Neural progenitor cell (in vitro differentiated cells): ENCODE measurements at regions not wholly inside any gene's neighbourhood (a gene's known extent, or its start where the extent isn't known, plus 50 kb on each side); places are given as distances from the start of the nearest gene placed in this dataset.

Experiments
- DNase-seq: peaks from one replicate; pipeline ENCODE4 v3.0.0-alpha.2; 2016; ENCODE audit warnings: low spot score
- H2AFZ ChIP-seq: fragments of 200-600 bp; sonication (generic); replicated peaks from 2 replicates; pipeline ENCODE4 v1.6.1; 2016; ENCODE audit warnings: antibody characterized with exemption
- H3F3A ChIP-seq: fragments of 200-600 bp; sonication (generic); 2 replicates; pipeline ENCODE4 v1.6.1; 2016; ENCODE audit warnings: antibody characterized with exemption, low read depth
- H3K27ac ChIP-seq: fragments of 200-600 bp; sonication (generic); 2 replicates; pipeline ENCODE4 v1.5.1; 2016; ENCODE audit warnings: mild to moderate bottlenecking
- H3K27me3 ChIP-seq: fragments of 200-600 bp; sonication (generic); 2 replicates; pipeline ENCODE4 v1.6.1; 2016; ENCODE audit warnings: mild to moderate bottlenecking, moderate library complexity
- H3K36me3 ChIP-seq: fragments of 200-600 bp; sonication (generic); 2 replicates; pipeline ENCODE4 v1.5.1; 2016
- H3K4me1 ChIP-seq: fragments of 200-600 bp; sonication (generic); 2 replicates; pipeline ENCODE4 v1.6.1; 2016; ENCODE audit warnings: mixed run types
- H3K4me2 ChIP-seq: fragments of 200-600 bp; sonication (generic); 2 replicates; pipeline ENCODE4 v1.6.1; 2016
- H3K4me3 ChIP-seq: fragments of 200-600 bp; sonication (generic); 2 replicates; pipeline ENCODE4 v1.5.1; 2016
- H3K79me2 ChIP-seq: fragments of 200-600 bp; sonication (generic); 2 replicates; pipeline ENCODE4 v1.6.1; 2016; ENCODE audit warnings: low read depth
- H3K9ac ChIP-seq: fragments of 200-600 bp; sonication (generic); 2 replicates; pipeline ENCODE4 v1.6.1; 2016
- H3K9me3 ChIP-seq: fragments of 200-600 bp; sonication (generic); 2 replicates; pipeline ENCODE4 v1.5.1; 2016; ENCODE audit warnings: low read depth
- H4K20me1 ChIP-seq: fragments of 200-600 bp; sonication (generic); 2 replicates; pipeline ENCODE4 v1.6.1; 2016; ENCODE audit warnings: low read depth
- H3K27ac Mint-ChIP-seq: 3 replicates; pipeline ENCODE4 v1.8.0; 2021; ENCODE audit warnings: mixed read lengths
- H3K27me3 Mint-ChIP-seq: 2 replicates; pipeline ENCODE4 v1.8.0; 2022; ENCODE audit warnings: low read depth, mild to moderate bottlenecking, inconsistent platforms, moderate library complexity, mixed read lengths; ENCODE audit not compliant: insufficient read depth
- H3K36me3 Mint-ChIP-seq: 3 replicates; pipeline ENCODE4 v1.8.0; 2021; ENCODE audit warnings: mixed read lengths
- H3K4me1 Mint-ChIP-seq: 3 replicates; pipeline ENCODE4 v1.8.0; 2021; ENCODE audit warnings: mixed read lengths
- H3K4me3 Mint-ChIP-seq: 3 replicates; pipeline ENCODE4 v1.8.0; 2021; ENCODE audit warnings: mild to moderate bottlenecking, moderate library complexity, mixed read lengths
- H3K9me3 Mint-ChIP-seq: 3 replicates; pipeline ENCODE4 v1.8.0; 2020; ENCODE audit warnings: mixed read lengths
- CTCF ChIP-seq: fragments of 200-600 bp; sonication (generic); IDR thresholded peaks from 2 replicates; pipeline ENCODE4 v1.5.1; 2017; ENCODE audit warnings: antibody characterized with exemption, mild to moderate bottlenecking
- EZH2 ChIP-seq: fragments of 200-600 bp; sonication (generic); IDR thresholded peaks from 2 replicates; pipeline ENCODE4 v1.6.1; 2017; ENCODE audit warnings: antibody characterized with exemption, mild to moderate bottlenecking, moderate library complexity
- EZH2phosphoT487 ChIP-seq: fragments of 200-600 bp; sonication (generic); IDR thresholded peaks from 2 replicates; pipeline ENCODE4 v1.6.1; 2017; ENCODE audit warnings: antibody characterized with exemption

- no peaks in the 10 kb centered on the region for H3K4me1 ChIP-seq
- Mint-ChIP-seq H3K27ac (no peak overlapping the region), H3K9me3 (no peaks in the 10 kb centered on the region), H3K36me3 (no peaks in the 10 kb centered on the region), H3K4me1 (peaks cover 14% of the 10 kb centered on the region), H3K27me3 (peaks cover 5% of the 10 kb centered on the region), H3K4me3 (no peak overlapping the region)
- H4K20me1 ChIP-seq, result no peaks in the 10 kb centered on the region
- no peak overlapping the region for H3K4me3 ChIP-seq
- no peak for TF ChIP-seq CTCF
- TF ChIP-seq EZH2, result no peak
- no peak for TF ChIP-seq EZH2phosphoT487
- no peaks in the 10 kb centered on the region for H3K27me3 ChIP-seq
- H3K9ac ChIP-seq, result no peak overlapping the region
- no peak overlapping the region for H3K4me2 ChIP-seq
- no peak for DNase-seq
- no peaks in the 10 kb centered on the region for H3K79me2 ChIP-seq
- no peak overlapping the region for H2AFZ ChIP-seq
- no peak overlapping the region for H3K27ac ChIP-seq
- H3F3A ChIP-seq, result no peaks in the 10 kb centered on the region
- no peaks in the 10 kb centered on the region for H3K36me3 ChIP-seq
- no peaks in the 10 kb centered on the region for H3K9me3 ChIP-seq
Observed at GRCh38 chr18:7470503-7470902, 96.6 kb upstream of the PTPRM start.

- Histone ChIP-seq H3K9me3 (no peaks in the 10 kb centered on the region), H3K4me3 (no peak overlapping the region), H3F3A (no peaks in the 10 kb centered on the region), H3K4me2 (no peak overlapping the region), H4K20me1 (no peaks in the 10 kb centered on the region), H3K4me1 (no peaks in the 10 kb centered on the region), H3K79me2 (no peaks in the 10 kb centered on the region), H3K27me3 (no peaks in the 10 kb centered on the region), H3K27ac (no peak overlapping the region), H2AFZ (no peak overlapping the region), H3K36me3 (no peaks in the 10 kb centered on the region), H3K9ac (no peak overlapping the region)
- H3K9me3 Mint-ChIP-seq, result no peaks in the 10 kb centered on the region
- peaks cover 3% of the 10 kb centered on the region for H3K4me1 Mint-ChIP-seq
- no peak for TF ChIP-seq EZH2phosphoT487
- no peak for TF ChIP-seq CTCF
- TF ChIP-seq EZH2, result no peak
- H3K27ac Mint-ChIP-seq, result no peak overlapping the region
- no peak for DNase-seq
- H3K27me3 Mint-ChIP-seq, result no peaks in the 10 kb centered on the region
- H3K36me3 Mint-ChIP-seq, result no peaks in the 10 kb centered on the region
- no peak overlapping the region for H3K4me3 Mint-ChIP-seq
Observed at GRCh38 chr18:7476386-7476785, 90.7 kb upstream of the PTPRM start.

- Mint-ChIP-seq H3K27ac (no peak overlapping the region), H3K4me1 (peaks cover 9% of the 10 kb centered on the region)
Observed at GRCh38 chr18:7479756-7480155, 87.4 kb upstream of the PTPRM start.

More at GRCh38 chr18:7479756-7480155, 87.4 kb upstream of the PTPRM start:
- Histone ChIP-seq H2AFZ (no peak overlapping the region), H3K79me2 (no peaks in the 10 kb centered on the region), H3K36me3 (no peaks in the 10 kb centered on the region), H3K27me3 (no peaks in the 10 kb centered on the region), H4K20me1 (no peaks in the 10 kb centered on the region), H3K4me2 (no peak overlapping the region), H3F3A (no peaks in the 10 kb centered on the region), H3K9me3 (no peaks in the 10 kb centered on the region), H3K27ac (no peak overlapping the region), H3K9ac (no peak overlapping the region), H3K4me3 (no peak overlapping the region), H3K4me1 (peaks cover 12% of the 10 kb centered on the region)
- no peaks in the 10 kb centered on the region for H3K9me3 Mint-ChIP-seq
- no peaks in the 10 kb centered on the region for H3K27me3 Mint-ChIP-seq
- H3K4me3 Mint-ChIP-seq, result no peak overlapping the region
- DNase-seq, result no peak
- TF ChIP-seq EZH2, result no peak
- no peak for TF ChIP-seq CTCF
- TF ChIP-seq EZH2phosphoT487, result no peak
- H3K36me3 Mint-ChIP-seq, result no peaks in the 10 kb centered on the region
